GM18511 (cell line): ENCODE measurements at regions not wholly inside any gene's neighbourhood (a gene's known extent, or its start where the extent isn't known, plus 50 kb on each side); places are given as distances from the start of the nearest gene placed in this dataset.
"Not testable (repeated sequence)": the region's sequence is repeated elsewhere in the genome, so short reads cannot be mapped to it uniquely, and the experiment has no call there.

ENCODE experiments used
- ATAC-seq: cut with Tn5 transposase; IDR thresholded peaks from one replicate; pipeline ENCODE4 v1.9.1; 2021; ENCODE audit warnings: mild to moderate bottlenecking, moderate library complexity; ENCODE audit not compliant: unreplicated experiment

DNA sequence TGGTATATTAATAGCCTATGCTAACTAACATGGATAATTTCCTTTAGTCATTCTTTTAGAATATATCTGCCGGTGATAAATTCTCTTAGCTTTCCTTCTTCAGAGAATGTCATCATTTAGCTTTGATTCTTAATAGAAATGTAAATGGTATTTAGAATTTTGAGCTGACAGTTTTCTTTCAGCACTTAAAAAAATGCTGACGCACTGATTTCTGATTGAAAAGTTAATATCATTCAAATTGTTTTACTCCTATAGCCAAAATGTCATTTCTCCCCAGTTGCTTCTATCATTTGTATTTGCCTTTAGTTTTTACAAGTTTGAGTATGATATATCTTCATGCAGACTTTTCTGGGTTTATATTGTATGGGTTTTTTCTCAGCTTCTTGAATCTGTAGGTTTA, 668.0 kb downstream of the LTN1 start:
- no peak for ATAC-seq

DNA sequence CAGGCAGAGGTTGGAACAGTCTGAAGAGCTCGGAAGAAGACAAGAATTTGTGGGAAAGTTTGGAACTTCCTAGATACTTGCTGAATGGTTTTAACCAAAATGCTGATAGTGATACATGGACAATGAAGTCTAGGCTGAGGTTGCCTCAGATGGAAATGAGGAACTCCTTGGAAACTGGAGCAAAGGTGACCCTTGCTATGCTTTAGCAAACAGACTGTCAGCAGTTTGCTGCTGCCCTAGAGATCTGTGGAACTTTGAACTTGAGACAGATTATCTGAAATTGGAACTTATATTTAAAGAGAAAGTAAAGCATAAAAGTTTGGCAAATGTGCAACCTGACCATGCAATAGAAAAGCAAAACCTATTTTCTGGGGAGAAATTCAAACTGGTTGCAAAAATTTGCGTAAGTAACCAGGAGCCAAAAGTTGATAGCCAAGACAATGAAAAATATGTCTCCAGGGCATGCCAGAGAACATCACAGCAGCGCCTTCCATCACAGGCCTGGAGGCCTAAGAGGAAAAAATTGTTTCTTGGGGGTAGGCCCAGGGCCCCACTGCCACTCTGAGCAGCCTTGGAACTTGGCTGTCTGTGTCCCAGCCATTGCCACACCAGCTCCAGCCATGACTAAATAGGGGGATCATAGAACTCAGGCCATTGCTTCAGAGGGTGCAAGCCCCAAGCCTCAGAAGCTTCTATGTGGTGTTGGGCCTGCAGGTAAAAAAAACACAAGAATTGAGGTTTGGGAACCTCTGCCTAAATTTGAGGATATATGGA, 675.3 kb downstream of the LTN1 start:
- ATAC-seq, result no peak

DNA sequence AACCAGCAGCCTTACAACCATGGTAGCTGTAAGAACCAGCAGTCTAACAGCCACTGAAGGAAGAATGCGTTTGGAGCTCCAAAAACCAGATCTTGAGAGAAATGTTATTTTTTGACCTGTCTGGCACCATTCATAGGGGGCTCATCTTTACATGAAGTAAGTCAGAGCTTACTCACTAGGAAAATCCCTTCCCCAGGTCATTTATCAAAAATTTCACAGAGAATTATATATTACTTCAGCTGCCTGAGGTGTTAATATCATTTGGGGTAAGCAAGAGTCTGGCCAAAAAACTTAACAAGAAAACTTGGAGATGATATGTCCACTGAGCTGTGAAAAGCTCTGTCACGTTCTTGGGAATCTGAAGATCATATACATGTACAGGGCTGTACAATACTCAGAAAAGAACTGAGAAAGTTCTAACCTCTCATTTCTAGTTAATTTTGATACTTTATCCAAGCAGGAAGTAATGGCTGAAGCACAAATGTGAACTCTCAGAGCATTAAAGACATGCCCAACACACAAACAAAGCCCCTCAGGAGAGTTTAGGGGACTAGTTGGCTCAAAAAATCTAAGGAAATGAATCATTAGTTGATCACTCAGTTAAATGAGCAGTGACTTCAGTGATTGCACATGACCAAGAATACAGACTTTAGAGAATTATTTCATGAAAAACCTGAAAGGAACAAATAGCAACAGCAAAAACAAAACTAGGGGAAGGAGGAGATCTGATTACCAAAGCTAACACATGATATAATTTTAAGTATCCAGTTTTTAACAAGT, 681.1 kb downstream of the LTN1 start:
- no peak for ATAC-seq

DNA sequence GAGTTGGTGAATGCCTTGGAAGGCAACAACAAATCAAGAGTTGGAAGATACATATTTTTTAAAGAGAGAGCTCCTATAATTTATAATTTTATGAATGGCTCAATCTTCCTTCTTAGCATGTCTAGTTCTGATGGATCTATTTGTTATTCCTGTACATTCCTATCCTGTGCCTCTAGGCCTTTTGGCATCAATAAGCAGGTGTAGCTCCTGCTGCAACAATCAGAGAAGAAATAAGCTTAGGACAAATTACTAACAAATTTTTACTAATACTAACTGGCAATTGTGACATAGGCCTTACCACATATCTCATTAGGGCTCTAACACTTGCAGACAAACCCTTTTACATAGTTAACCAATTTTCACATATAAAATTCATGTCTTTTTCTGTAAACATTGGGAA, 682.0 kb downstream of the LTN1 start:
- ATAC-seq, result no peak

DNA sequence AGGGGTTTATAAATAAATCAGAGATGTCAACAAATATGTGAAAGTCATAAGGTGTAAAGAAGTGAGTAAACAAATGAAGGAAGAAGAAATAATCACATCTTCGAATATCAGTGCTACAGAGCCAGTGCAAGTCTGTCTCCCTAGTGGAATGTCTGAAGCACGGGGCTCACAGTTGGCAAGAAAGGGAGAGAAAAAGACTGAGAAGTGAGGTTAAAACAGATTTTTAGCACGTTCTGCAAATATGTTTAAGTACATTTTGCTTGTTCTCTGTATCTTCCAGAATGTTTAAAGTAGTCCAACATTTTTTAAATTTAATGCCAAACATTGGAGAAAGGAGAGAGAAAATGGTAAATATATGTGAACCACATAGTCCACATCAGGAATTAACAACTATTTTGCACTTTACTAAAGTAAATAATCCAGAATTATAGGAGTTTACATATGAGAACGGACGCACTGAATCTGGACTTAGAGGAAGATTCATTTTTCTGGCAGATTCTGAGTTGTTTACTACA, 682.4 kb downstream of the LTN1 start:
- ATAC-seq, result no peak

DNA sequence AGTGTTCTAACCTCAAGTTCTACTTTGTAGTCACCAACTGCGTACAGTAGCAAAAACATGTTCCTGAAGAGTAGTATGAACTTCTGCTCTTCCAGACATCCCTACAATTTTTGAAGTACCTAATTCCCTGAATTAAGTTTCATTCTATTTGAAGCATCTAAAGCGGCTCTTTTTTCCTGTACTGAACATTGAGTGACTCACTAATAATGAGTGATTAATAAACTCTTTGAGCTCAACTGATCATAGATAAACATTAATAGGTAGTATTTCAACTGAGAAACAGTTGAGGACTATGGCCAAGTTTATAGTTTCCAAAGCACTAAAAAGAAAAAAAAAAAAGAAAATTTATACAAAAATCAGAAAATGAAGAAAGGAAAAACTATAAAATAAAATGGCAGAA, 683.1 kb downstream of the LTN1 start:
- ATAC-seq, result no peak

DNA sequence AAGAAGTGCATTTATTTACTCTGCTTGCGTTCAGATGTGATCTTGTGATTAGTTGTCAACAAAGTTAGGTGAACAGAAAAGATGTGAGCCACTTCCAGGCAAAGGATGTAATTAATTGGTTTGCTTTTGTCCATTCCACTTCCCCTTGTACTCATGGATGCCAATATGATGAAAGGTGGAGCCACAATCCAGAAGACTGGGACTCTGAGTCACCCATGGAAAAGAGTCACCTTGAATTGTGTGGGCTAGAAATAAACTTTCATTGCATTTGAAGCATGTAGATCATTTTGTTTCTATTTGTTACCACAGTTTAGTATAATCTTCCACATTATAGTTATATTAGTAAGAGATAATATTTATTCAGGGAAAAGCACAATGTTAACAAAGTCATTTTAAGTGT, 684.2 kb downstream of the LTN1 start:
- no peak for ATAC-seq

DNA sequence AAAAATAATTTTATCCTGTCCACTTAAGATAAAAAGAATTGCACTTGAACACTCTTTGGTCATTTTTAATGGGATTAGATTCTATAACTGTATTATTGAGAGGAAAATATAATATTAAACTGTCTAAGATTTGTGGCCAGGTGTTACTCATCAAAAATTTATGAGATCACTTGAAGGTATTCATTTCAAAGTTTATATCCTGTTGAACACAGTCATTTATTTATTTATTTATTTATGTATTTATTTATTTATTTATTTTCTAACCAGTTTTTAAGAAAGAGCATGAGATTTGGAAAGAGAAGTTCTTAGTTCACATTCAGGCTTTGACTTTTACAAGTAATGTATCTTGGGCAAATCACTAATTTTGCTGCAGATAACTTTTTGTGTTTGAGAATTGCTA, 692.7 kb downstream of the LTN1 start:
- no peak for ATAC-seq

DNA sequence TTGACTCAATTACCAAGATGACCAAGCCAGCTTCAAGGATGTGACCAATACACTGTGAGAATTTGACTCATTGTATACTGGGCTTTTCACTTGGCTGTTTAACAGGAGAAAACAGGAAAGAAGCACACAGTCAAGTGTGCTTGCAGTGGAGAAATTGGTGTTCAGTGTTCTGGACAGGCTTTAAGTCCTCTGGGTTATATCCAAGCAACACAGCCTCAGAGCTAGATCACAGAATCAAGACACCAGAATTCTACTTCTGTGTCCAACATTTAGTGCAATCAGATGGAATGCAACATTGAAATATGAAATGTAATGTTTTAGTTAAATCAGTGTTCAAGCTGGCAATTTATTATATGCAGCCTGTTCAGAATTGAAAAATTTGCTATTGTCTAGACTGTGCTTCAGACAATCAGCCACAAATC, 694.4 kb downstream of the LTN1 start:
- no peak for ATAC-seq

DNA sequence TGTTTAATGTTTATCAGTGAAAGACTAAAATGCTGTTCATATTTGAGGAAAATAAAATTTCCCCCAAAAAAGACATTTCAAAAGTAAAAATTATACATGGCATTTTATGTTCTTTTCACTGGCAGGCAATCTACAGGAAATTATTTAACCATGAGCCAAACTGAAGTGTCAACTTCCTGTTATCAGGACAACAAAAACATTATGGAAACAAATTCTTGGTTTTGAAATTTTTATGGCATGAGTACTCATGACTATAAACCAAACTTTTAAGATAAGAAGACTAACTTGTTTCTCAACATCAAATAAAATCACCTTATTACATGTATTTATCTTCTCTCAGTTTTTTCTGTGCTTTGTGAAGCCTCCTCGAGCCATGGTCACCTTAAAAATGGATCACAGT, 698.6 kb downstream of the LTN1 start:
- ATAC-seq, result no peak

DNA sequence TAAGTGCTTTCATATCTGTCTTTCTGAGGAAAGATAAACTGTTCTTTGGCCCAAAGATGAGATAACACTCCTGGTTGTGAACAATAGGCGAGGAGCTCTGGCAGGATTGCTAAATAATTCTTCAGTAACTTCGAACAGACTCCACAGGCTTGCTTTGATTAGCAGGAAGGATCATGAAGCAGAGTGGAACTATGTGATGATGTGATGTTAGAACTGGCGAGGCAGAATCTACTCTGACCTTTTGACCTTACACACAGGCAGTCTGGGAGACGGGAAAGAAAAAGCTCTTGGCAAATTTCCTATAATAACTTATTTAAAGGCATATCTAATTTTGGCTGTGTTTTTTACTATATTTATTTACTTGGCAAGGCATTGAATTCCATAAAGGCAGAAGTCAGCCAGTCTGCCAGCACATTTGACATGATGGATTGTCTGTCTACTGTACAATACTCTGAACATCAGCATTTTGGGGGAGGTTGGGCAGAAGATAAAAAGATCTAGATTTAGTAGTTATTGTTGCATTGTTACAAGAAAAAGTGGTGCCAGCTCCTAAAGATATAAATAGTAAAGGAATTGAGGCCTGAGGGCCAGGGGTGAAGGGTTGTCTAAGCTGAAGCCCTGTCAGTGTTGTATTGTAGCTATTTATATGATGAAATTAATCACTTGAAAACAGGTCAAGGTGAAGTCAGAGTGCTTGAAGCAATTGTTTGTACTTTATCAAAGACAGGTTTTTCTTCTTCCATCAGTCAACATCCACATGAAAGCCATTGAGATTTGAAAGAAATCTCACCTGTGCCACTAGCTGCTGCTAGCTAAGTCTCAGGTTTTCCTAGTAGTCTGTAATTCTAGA, 708.8 kb downstream of the LTN1 start:
- no peak for ATAC-seq

DNA sequence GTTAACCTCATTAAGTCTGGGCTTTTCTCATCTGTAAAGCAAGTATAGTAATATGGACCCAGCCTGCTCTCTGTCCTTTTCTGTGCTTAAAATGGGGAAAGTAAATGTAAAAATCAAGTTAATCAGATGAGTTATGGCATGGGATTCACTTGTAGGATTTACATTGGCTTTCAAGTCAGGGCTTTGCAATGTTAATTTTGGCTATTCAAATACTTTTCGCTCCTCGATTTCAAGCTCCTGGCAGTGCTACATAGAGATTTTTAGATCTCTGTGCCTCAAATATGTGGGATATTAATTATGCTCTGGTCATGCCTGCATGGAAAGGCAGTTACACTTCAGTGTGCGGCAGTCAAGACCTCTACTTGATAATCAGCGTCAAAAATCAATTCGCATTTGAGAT, 709.8 kb downstream of the LTN1 start:
- ATAC-seq, result no peak

DNA sequence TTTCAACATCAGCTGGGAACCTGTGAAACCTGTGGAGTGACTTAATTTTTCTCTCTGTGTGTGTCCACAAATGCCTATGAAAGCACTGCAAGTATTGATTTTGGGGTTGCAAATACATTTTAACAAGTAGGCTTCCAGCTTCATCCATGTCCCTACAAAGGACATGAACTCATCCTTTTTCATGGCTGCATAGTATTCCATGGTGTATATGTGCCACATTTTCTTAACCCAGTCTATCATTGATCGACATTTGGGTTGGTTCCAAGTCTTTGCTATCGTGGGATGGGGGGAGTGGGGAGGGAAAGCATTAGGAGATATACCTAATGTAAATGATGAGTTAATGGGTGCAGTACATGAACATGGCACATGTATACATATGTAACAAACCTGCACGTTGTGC, 711.3 kb downstream of the LTN1 start:
- ATAC-seq, result not testable (repeated sequence)

DNA sequence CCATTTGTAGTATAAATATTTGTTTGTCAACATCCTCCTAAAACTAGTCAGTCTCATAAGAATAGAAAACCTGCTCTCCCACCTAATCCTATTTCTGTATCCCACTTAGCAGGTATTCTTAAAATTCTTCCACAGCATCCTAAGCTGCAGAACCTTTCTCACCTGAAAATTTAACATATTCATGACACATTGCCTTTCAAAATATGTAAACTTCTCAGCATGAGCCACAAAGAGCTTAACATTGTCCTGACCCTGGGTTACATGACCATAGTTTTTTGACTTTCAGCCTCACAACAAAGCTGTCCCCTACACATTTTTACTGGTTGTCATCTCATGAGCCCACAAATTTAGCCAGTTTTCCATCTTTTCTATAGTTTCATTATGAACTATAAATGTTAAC, 712.1 kb downstream of the LTN1 start:
- ATAC-seq, result no peak

DNA sequence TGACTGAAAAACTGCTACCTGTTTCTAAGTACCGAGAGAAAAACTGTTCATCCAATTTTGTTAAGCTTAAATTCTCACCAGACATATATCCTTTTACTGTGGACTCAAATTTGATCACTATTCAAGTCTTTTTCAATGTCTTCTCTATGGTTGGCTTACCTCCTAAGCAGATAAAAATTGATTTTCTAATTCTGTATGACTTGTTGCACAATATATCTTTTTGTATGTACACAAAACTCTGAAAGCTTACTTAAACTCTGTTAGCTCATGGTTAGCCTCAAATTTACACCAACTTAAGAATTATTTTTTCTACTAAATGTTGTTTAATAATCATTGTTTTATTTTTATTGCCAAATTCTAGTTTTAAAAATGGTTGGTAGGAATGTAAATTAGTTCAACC, 715.4 kb downstream of the LTN1 start:
- ATAC-seq, result no peak

DNA sequence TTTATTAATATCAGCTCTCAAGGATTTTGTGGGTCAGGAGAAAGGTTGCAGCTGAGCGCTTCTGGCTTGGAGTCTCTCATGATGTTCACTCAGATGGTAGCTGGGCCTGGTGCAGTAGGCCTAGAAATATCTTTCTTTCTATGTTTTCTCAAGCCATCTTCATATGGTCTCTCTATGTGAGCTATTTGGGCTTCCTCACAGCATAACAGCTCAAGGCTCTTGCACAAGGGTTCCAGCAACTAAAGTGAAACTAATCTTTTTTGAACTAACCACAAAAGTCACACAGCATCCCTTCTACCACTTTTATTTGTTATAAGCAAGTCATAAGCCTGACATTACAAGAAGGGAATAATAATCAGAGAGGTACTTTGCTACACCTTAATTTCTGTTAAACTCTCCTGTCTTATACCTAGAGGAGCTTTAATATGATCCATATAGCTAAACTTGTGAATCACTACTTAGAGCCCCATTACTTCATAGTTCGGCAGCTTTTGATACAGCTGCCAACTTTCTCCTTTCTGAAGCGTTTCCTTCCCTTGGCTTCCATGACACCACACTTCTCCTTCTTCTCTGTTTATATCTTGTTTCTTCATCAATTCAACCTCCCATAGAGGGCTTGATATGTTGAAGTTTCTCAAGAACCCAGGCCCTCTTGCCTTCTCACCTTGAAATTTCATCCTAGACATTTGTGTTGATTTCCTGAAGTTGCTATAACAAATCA, 720.2 kb downstream of the LTN1 start:
- no peak for ATAC-seq

DNA sequence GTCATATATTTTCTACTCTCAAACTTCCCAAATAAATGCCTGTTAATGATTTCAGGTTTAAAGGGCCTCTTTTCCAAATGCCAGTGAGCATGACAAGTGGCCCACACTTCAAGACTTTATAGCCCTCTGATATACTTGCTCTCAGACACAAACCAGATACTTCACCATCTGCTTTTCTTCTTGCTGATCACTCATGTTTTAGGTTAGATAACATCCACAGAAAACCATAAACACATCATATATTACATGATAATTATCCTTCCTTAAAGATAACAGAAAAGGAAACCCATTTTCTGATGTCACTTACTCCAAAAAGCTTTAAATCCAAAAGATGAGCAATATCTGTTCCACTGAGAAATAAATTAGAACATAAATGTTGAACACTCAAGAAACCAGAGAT, 723.5 kb downstream of the LTN1 start:
- ATAC-seq, result no peak

DNA sequence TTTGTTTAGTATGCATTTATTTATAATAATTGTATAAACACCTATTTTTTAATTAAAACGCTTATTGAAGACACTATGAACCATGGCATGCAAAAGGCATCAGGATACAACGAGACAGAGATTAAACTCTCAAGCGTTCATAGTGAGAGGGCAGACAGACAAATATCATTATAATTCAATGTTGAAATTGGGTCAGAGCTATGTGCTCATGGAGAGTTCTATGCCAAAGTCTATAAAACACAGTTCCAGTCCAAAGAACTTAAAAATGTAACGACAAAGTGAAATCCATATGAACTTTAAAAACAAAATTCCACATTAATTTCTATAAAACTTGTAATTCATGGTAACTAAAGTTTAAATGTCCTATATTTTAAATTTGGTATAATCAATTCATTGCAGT, 724.0 kb downstream of the LTN1 start:
- ATAC-seq, result no peak

DNA sequence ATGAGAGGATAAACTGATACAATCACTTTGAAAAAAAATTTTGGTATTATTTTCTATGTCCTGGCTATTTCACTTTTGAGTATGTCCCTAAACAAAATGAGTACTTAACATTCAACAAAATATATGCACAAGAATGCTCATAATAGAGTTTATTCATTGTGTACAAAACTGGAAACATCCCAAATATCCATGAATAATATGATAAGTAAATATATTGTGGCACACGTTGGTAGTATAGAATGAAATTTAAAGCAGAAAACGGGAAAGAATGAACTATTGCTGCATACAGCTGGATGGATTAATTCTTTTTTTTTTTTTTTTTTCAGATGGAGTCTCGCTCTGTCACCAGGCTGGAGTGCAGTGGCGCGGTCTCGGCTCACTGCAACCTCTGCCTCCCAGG, 725.2 kb downstream of the LTN1 start:
- ATAC-seq, result no peak

DNA sequence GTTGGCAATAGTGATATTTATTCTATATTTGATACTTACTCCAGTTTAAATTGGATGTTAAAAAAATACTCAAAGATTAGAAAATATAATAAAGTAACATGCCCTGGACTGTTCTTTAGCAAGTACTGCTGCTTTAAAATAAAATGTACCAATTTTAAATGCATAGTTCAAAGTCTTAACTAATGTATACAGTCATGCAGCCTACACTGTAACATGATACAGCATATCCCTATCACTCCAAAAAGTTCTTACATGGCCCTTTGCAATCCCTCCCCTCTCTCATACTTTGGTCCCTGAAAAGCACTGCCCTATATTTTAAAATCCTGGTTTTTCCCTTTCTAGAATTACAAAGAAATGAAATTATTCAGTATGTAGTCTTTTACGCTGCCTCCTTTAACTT, 726.6 kb downstream of the LTN1 start:
- no peak for ATAC-seq

DNA sequence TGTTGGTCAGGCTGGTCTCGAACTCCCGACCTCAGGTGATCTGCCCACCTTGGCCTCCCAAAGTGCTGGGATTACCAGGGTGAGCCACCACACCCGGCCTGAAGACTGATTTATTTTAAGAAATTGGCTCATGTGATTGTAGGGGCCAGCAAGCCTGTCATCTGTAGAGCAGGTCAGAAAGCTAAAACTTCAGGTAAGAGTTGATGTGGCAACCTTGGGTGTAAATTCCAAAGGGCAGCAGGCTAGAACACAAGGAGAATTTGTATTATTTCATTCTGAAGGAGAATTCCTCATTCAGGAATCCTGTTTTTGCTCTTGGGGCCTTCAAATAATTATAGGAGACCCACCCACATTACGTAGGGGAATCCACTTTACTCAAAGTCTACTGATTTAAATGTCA, 728.7 kb downstream of the LTN1 start:
- no peak for ATAC-seq
